ENCODE measurements at regions not wholly inside any gene's neighbourhood (a gene's known extent, or its start where the extent isn't known, plus 50 kb on each side); places are given as distances from the start of the nearest gene placed in this dataset.

- TF ChIP-seq, protein P1, sequence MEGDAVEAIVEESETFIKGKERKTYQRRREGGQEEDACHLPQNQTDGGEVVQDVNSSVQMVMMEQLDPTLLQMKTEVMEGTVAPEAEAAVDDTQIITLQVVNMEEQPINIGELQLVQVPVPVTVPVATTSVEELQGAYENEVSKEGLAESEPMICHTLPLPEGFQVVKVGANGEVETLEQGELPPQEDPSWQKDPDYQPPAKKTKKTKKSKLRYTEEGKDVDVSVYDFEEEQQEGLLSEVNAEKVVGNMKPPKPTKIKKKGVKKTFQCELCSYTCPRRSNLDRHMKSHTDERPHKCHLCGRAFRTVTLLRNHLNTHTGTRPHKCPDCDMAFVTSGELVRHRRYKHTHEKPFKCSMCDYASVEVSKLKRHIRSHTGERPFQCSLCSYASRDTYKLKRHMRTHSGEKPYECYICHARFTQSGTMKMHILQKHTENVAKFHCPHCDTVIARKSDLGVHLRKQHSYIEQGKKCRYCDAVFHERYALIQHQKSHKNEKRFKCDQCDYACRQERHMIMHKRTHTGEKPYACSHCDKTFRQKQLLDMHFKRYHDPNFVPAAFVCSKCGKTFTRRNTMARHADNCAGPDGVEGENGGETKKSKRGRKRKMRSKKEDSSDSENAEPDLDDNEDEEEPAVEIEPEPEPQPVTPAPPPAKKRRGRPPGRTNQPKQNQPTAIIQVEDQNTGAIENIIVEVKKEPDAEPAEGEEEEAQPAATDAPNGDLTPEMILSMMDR (conservative IDR thresholded peaks at IDR 0.05 in 1 of 2, IDR thresholded peaks at IDR 0.05 in 1 of 2; ENCODE audit: extremely low read depth in 1 of 2, insufficient read depth in 1 of 2, low read depth in 1 of 2, low read length in 2 of 2): no peak
- no peak for TF ChIP-seq EZH2 (IDR thresholded peaks at IDR 0.05; ENCODE audit: borderline replicate concordance, low read length)
Measured at GRCh38 chr14:53836551-53836950, 120.1 kb downstream of the BMP4 start.
